ENCODE measurements at regions not wholly inside any gene's neighbourhood (a gene's known extent, or its start where the extent isn't known, plus 50 kb on each side); places are given as distances from the start of the nearest gene placed in this dataset.
"Not testable (repeated sequence)": the region's sequence is repeated elsewhere in the genome, so short reads cannot be mapped to it uniquely, and the experiment has no call there.

DNA sequence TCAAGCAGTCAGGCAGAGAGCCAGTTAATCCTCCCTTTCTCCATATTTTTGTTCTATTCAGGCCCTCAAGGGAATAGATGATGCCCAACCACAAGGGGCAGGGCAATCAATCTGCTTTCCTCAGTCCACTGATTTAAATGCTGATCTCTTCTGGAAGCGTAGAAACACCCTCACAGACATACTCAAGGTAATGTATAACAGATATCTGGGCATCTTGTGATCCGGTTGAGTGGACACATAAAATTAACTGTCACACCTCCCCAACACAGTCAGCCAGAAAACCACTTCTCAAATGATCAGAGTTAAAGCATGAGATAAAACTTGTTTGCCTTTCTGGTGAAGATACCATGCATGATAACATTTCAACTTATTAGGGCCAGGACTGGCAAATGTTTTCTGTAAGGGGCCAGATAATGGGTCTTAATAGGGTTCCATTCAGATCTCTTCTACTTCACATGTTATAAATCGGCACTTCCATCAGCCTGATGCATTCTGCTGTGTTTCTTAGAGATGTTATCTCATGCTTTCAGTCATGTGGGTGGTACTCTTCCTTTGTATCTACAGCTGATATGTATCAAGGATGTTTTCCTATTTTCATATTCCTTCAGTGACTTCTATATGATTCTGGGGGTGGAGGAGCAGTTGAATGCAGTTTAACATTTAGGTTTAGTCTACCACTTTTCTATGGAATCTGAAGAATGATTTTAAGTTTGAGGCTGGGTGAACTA, 58.9 kb upstream of the CNTLN start:
- Histone ChIP-seq H3K4me3 (no peak overlapping the region), H3K36me3 (no peaks in the 10 kb centered on the region), H3K9me3 (no peaks in the 10 kb centered on the region), H3K27ac (no peak overlapping the region), H3K4me1 (no peaks in the 10 kb centered on the region), H3K27me3 (no peaks in the 10 kb centered on the region)
- no peak for DNase-seq
- ATAC-seq, result no peak
- in situ Hi-C loops (cut with MboI; ENCODE audit: low sequenced_read_pairs in 4 of 4) (no loop called here), intact Hi-C loops (cut with DNase I; ENCODE audit: low total_unique reads) (no loop called here)
- TF ChIP-seq POLR2A (IDR thresholded peaks at IDR 0.05), result no peak
- TF ChIP-seq, protein P1, sequence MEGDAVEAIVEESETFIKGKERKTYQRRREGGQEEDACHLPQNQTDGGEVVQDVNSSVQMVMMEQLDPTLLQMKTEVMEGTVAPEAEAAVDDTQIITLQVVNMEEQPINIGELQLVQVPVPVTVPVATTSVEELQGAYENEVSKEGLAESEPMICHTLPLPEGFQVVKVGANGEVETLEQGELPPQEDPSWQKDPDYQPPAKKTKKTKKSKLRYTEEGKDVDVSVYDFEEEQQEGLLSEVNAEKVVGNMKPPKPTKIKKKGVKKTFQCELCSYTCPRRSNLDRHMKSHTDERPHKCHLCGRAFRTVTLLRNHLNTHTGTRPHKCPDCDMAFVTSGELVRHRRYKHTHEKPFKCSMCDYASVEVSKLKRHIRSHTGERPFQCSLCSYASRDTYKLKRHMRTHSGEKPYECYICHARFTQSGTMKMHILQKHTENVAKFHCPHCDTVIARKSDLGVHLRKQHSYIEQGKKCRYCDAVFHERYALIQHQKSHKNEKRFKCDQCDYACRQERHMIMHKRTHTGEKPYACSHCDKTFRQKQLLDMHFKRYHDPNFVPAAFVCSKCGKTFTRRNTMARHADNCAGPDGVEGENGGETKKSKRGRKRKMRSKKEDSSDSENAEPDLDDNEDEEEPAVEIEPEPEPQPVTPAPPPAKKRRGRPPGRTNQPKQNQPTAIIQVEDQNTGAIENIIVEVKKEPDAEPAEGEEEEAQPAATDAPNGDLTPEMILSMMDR (IDR thresholded peaks at IDR 0.05 in 4 of 5, conservative IDR thresholded peaks at IDR 0.05 in 1 of 5), result no peak

DNA sequence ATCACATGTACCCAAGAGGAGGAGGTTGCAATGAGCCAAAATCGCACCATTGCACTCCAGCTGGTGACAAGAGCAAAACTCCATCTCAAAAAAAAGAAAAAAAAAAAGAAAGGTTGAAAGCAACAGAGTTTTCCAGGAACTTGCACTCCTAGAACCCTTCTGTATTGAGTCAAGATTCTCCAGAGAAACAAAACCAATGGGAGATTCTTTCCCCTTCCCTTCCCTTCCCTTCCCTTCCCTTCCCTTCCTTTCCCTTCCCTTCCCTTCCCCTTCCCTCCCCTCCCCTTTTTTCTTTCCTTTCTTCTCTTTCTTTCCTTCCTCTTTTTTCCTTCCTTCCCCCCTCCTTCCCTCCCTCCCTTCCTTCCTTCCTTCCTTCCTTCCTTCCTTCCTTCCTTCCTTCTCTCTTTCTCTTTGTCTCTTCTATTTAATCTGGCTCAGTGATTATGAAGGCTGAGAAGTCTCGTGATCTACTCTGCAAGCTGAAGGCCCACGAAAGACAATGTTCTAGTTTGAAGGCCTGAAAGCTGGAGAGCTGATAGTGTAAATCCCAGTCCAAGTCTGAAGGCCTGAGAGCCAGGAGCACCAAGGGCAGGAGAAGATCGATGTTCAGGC, 59.6 kb upstream of the CNTLN start:
- no peak for TF ChIP-seq POLR2A (IDR thresholded peaks at IDR 0.05)
- TF ChIP-seq, protein P1 (IDR thresholded peaks at IDR 0.05 in 4 of 5, conservative IDR thresholded peaks at IDR 0.05 in 1 of 5), result no peak
- Histone ChIP-seq H3K4me3 (no peak overlapping the region), H3K27ac (no peak overlapping the region), H3K36me3 (no peaks in the 10 kb centered on the region), H3K9me3 (no peaks in the 10 kb centered on the region), H3K4me1 (no peaks in the 10 kb centered on the region), H3K27me3 (no peaks in the 10 kb centered on the region)
- ATAC-seq (no peak), DNase-seq (no peak)
- intact Hi-C loops (cut with DNase I; ENCODE audit: low total_unique reads), result no loop called here
- in situ Hi-C loops (cut with MboI; ENCODE audit: low sequenced_read_pairs in 4 of 4), result no loop called here

DNA sequence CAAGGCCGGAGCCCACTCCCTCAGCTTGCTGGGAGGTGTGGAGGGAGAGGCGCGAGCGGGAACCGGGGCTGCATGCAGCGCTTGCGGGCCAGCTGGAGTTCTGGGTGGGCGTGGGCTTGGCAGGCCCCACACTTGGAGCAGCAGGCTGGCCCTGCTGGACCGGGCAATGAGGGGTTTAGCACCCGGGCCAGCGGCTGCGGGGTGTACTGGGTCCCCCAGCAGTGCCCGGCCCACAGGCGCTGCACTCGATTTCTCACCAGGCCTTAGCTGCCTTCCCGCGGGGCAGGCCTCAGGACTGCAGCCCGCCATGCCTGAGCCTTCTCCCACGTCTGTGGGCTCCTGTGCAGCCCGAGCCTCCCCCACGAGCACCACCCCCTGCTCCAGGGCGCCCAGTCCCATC, 62.3 kb upstream of the CNTLN start:
- H3K9me3 ChIP-seq; H3K27ac ChIP-seq; ATAC-seq; DNase-seq; H3K36me3 ChIP-seq; in situ Hi-C loops (cut with MboI; ENCODE audit: low sequenced_read_pairs in 4 of 4); H3K4me3 ChIP-seq; intact Hi-C loops (cut with DNase I; ENCODE audit: low total_unique reads); H3K27me3 ChIP-seq; H3K4me1 ChIP-seq: not testable (repeated sequence)

DNA sequence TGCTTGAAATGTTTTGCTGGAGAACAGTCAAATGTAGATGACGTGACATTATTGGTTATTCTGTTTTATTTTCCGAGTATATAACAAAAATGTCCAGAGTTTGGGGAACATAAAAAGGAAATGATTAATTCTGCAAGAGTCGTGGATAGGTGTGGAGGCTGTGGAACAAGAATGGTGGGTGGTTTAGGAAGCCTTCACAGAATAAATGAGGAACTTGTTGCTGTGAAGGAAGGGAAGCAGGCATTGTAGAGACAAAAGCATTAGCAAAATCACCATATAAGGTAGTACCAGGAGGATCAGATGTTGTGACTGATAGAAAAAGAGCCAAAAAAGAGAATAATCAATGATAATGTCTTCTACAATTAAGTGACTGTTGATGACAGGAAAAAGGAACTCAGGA, 66.2 kb upstream of the CNTLN start:
- H3K4me3 ChIP-seq, result no peak overlapping the region
- no peak overlapping the region for H3K27ac ChIP-seq
- no peak for TF ChIP-seq POLR2A (IDR thresholded peaks at IDR 0.05)
- TF ChIP-seq, protein P1 (IDR thresholded peaks at IDR 0.05 in 4 of 5, conservative IDR thresholded peaks at IDR 0.05 in 1 of 5), result no peak
- no peaks in the 10 kb centered on the region for H3K9me3 ChIP-seq
- DNase-seq (no peak), ATAC-seq (no peak)
- in situ Hi-C loops (cut with MboI; ENCODE audit: low sequenced_read_pairs in 4 of 4) (no loop called here), intact Hi-C loops (cut with DNase I; ENCODE audit: low total_unique reads) (no loop called here)
- H3K4me1 ChIP-seq, result no peaks in the 10 kb centered on the region
- H3K36me3 ChIP-seq, result no peaks in the 10 kb centered on the region
- no peaks in the 10 kb centered on the region for H3K27me3 ChIP-seq

DNA sequence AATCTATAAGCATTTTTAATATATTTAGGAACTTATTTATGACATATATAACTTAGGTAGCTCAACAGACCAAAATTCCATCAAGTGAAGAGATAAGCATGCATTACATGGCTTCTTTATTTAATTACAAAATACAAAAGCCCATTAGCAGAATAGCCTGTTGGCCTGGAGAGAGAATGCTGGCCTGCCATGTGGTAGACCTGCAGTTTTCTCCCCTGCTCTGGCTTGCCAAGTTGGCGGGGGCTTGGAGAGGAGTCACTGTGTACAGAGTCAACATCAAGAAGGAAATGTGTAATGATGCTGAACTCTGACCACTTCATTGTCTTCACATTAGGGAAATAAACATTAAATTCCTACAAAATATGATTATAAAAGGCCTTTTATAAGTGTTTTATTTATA, 69.8 kb upstream of the CNTLN start:
- Histone ChIP-seq H3K4me1 (no peaks in the 10 kb centered on the region), H3K9me3 (no peaks in the 10 kb centered on the region), H3K4me3 (no peak overlapping the region), H3K36me3 (no peaks in the 10 kb centered on the region), H3K27me3 (no peaks in the 10 kb centered on the region), H3K27ac (no peak overlapping the region)
- ATAC-seq (no peak), DNase-seq (no peak)
- intact Hi-C loops (cut with DNase I; ENCODE audit: low total_unique reads), result no loop called here
- in situ Hi-C loops (cut with MboI; ENCODE audit: low sequenced_read_pairs in 4 of 4), result no loop called here
- TF ChIP-seq, protein P1 (IDR thresholded peaks at IDR 0.05 in 4 of 5, conservative IDR thresholded peaks at IDR 0.05 in 1 of 5), result no peak
- no peak for TF ChIP-seq POLR2A (IDR thresholded peaks at IDR 0.05)

Measured in gastrocnemius medialis (tissue), 4 donors.